Cardiac muscle cell (in vitro differentiated cells and primary cell): ENCODE measurements at regions not wholly inside any gene's neighbourhood (a gene's known extent, or its start where the extent isn't known, plus 50 kb on each side); places are given as distances from the start of the nearest gene placed in this dataset.
A peak's percentile ranks its signal among the peaks of the same experiment; 100 is the strongest.

Experiments used
- DNase-seq, 2 donors: peaks; one replicate each; pipeline versions ENCODE4 v3.0.0 to v3.0.0-alpha.2; 2010 to 2017; ENCODE audit warnings: low read depth in 1 of 2, low spot score in 1 of 2
- H3K27ac ChIP-seq: fragments of 200-600 bp; sonication (generic); 2 replicates; pipeline ENCODE4 v1.5.1; 2016
- H3K27me3 ChIP-seq: fragments of 200-600 bp; sonication (generic); 2 replicates; pipeline ENCODE4 v1.6.0; 2016; ENCODE audit warnings: control low read depth
- H3K36me3 ChIP-seq: fragments of 200-600 bp; sonication (generic); 2 replicates; pipeline ENCODE4 v1.5.1; 2016; ENCODE audit warnings: control low read depth
- H3K4me1 ChIP-seq: fragments of 200-600 bp; sonication (generic); 2 replicates; pipeline ENCODE4 v1.8.1; 2017; ENCODE audit warnings: low read depth, mild to moderate bottlenecking, mixed run types
- H3K4me3 ChIP-seq: fragments of 200-600 bp; sonication (generic); 2 replicates; pipeline ENCODE4 v1.5.1; 2016; ENCODE audit warnings: mild to moderate bottlenecking
- H3K9me3 ChIP-seq: fragments of 200-600 bp; sonication (generic); 2 replicates; pipeline ENCODE4 v1.5.1; 2017; ENCODE audit warnings: low read depth, mild to moderate bottlenecking, control low read depth
- TF ChIP-seq, protein P1 (sequence below): IDR thresholded peaks from 2 replicates; pipeline ENCODE4 v1.5.1; 2012; ENCODE audit warnings: low read depth, mild to moderate bottlenecking, low read length

DNA sequence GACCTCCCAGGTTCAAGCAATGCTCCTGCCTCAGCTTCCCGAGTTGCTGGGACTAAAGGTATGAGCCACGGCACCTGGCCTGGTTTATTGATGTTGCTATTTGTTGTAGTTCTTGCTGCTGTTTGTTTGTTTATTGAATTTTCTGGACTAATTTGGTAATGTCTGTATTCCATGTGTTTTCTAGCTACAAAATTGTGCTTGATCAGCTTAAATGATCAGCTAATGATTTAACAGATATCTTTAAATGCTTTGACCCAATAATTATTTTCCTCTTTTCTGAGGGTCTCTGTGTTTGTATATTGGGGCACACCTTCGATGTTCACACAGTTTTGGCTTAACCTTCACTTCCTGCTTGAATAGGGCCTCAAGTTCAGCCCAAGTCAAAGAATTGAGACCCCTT is 488.1 kb upstream of the HTR2C start:
- Histone ChIP-seq H3K4me3 (no peak overlapping the region), H3K36me3 (no peaks in the 10 kb centered on the region)
- TF ChIP-seq, protein P1, sequence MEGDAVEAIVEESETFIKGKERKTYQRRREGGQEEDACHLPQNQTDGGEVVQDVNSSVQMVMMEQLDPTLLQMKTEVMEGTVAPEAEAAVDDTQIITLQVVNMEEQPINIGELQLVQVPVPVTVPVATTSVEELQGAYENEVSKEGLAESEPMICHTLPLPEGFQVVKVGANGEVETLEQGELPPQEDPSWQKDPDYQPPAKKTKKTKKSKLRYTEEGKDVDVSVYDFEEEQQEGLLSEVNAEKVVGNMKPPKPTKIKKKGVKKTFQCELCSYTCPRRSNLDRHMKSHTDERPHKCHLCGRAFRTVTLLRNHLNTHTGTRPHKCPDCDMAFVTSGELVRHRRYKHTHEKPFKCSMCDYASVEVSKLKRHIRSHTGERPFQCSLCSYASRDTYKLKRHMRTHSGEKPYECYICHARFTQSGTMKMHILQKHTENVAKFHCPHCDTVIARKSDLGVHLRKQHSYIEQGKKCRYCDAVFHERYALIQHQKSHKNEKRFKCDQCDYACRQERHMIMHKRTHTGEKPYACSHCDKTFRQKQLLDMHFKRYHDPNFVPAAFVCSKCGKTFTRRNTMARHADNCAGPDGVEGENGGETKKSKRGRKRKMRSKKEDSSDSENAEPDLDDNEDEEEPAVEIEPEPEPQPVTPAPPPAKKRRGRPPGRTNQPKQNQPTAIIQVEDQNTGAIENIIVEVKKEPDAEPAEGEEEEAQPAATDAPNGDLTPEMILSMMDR: no peak

DNA sequence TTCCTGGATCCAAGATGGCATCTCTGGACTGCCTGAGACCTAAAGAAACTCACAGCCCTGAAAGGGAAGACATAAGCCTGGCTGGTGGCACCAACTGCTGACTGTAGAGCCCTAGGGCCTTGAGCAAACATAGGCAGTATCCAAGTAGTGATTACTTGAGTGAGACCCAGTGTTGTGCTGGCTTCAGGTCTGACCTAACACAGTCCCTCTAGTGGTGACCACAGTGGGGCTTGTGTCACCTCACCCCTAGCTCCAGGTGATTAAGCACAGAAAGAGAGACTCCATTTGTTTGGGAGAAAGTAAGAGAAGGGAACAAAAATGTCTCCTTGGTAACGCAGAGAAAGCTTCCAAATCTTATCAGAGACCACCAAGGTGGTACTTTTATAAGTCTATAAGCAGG is 496.3 kb upstream of the HTR2C start:
- TF ChIP-seq, protein P1: no peak
- H3K4me1 ChIP-seq: no peaks in the 10 kb centered on the region
- no peak for DNase-seq
- no peak overlapping the region for H3K27ac ChIP-seq
- H3K9me3 ChIP-seq: no peaks in the 10 kb centered on the region
- no peaks in the 10 kb centered on the region for H3K36me3 ChIP-seq
- H3K4me3 ChIP-seq: no peak overlapping the region
- no peaks in the 10 kb centered on the region for H3K27me3 ChIP-seq

More for the DNA sequence above, 488.1 kb upstream of the HTR2C start:
- no peaks in the 10 kb centered on the region for H3K27me3 ChIP-seq
- no peaks in the 10 kb centered on the region for H3K9me3 ChIP-seq
- no peak overlapping the region for H3K27ac ChIP-seq
- no peak for DNase-seq
- H3K4me1 ChIP-seq: peaks cover 8% of the 10 kb centered on the region

DNA sequence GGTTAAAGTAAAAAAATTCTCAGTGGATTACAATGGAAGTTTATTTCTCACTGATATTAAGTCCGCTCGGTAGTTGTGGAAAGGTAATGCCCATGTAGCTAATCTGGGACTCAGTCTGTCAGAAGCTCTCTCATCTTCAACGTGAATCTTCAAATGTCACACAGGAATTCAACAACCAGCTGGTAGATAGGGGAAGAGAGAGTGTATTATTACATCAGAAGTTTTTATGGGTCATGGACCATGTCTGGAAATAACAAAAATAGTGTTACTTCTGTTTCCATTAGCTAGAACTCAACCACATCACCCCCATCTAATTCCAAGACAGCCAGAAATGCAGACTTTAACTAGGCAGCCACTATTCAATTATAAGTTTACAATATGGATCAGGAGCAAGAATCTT is 506.1 kb upstream of the HTR2C start:
- no peak overlapping the region for H3K4me3 ChIP-seq
- H3K36me3 ChIP-seq: no peaks in the 10 kb centered on the region
- TF ChIP-seq, protein P1: no peak
- no peaks in the 10 kb centered on the region for H3K9me3 ChIP-seq
- no peak overlapping the region for H3K27ac ChIP-seq
- H3K4me1 ChIP-seq: no peaks in the 10 kb centered on the region
- no peaks in the 10 kb centered on the region for H3K27me3 ChIP-seq
- no peak for DNase-seq

DNA sequence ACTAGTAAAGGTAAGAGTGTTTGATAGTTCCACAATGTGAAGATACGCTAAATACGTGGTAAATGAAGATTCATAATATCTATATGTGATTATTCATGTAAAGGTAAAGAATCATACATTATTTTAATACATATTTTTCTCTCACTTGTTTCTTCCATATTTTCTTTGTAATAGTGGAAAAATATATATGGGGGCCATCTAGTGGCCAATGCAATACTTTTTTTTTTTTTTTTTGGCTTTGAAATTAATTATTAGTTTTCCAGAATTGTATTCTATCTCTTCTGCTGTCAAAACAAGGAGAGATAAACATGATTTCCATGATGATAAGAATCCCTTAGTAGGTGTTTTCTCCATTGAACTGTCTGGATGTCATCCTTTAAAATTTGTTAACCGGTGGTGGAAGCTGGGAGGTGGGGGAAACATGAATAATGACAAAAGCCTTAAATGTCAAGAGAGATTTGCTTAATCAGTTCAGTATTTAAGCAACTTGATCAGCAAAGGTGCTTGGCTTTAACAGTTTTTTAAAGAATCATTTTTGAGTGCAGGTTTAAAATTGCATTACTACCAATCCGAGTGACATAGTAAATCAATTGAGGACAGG is 508.7 kb upstream of the HTR2C start:
- no peak for DNase-seq
- TF ChIP-seq, protein P1: peak; percentile 25
- no peak overlapping the region for H3K4me3 ChIP-seq

DNA sequence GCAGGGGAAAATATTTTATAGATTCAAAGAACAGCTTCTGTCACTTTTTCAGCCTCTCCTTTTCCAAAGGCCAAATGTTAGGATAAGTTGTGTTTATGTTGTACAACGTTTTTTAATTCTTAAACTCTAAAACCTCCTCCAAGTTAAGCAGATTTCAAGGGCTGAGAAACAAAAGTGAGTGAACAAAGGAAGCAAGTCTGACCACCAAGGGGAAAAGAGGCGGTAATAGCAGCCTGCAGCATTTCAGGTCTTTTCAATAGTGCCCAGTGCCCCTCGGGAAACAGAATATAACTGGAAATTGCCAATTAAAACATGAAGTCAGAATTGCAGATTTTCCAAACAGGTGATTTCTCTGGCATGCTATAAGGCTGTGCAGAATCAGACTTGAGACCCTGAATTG is 510.0 kb upstream of the HTR2C start:
- no peaks in the 10 kb centered on the region for H3K4me1 ChIP-seq
- TF ChIP-seq, protein P1: no peak
- DNase-seq: no peak
- H3K4me3 ChIP-seq: no peak overlapping the region
- no peak overlapping the region for H3K27ac ChIP-seq
- H3K36me3 ChIP-seq: no peaks in the 10 kb centered on the region
- H3K9me3 ChIP-seq: no peaks in the 10 kb centered on the region
- H3K27me3 ChIP-seq: no peaks in the 10 kb centered on the region

More for the DNA sequence above, 508.7 kb upstream of the HTR2C start:
- no peaks in the 10 kb centered on the region for H3K4me1 ChIP-seq
- H3K9me3 ChIP-seq: no peaks in the 10 kb centered on the region
- no peaks in the 10 kb centered on the region for H3K27me3 ChIP-seq
- no peaks in the 10 kb centered on the region for H3K36me3 ChIP-seq
- H3K27ac ChIP-seq: no peak overlapping the region
